H9 (cell line): ENCODE measurements at regions not wholly inside any gene's neighbourhood (a gene's known extent, or its start where the extent isn't known, plus 50 kb on each side); places are given as distances from the start of the nearest gene placed in this dataset.

Source experiments
- DNase-seq: peaks from one replicate; pipeline ENCODE4 v3.0.0-alpha.2; 2017
- H2AFZ ChIP-seq: one replicate; pipeline ENCODE4 v1.6.1; 2013; ENCODE audit warnings: mild to moderate bottlenecking, low read length, control low read depth, moderate library complexity
- H2AK5ac ChIP-seq: 2 replicates; pipeline ENCODE4 v1.6.1; 2013; ENCODE audit warnings: low read length, control low read depth, mixed read lengths; ENCODE audit not compliant: insufficient read length
- H2BK120ac ChIP-seq: one replicate; pipeline ENCODE4 v1.6.1; 2013; ENCODE audit warnings: low read depth, mild to moderate bottlenecking, low read length, control low read depth, inconsistent platforms; ENCODE audit not compliant: poor library complexity, severe bottlenecking
- H2BK12ac ChIP-seq: 2 replicates; pipeline ENCODE4 v1.6.1; 2013; ENCODE audit warnings: low read length, control low read depth, mixed read lengths, low read depth; ENCODE audit not compliant: insufficient read length
- H2BK15ac ChIP-seq: 2 replicates; pipeline ENCODE4 v1.6.1; 2013; ENCODE audit warnings: low read depth, low read length, control low read depth
- H2BK20ac ChIP-seq: one replicate; pipeline ENCODE4 v1.6.1; 2013; ENCODE audit warnings: low read depth, mild to moderate bottlenecking, low read length, control low read depth, inconsistent platforms; ENCODE audit not compliant: poor library complexity, severe bottlenecking
- H2BK5ac ChIP-seq: 2 replicates; pipeline ENCODE4 v1.6.1; 2013; ENCODE audit warnings: low read length, control low read depth, mixed read lengths; ENCODE audit not compliant: insufficient read length
- H3K14ac ChIP-seq: 2 replicates; pipeline ENCODE4 v1.6.1; 2013; ENCODE audit warnings: low read length, control low read depth; ENCODE audit not compliant: insufficient read depth
- H3K18ac ChIP-seq: 2 replicates; pipeline ENCODE4 v1.6.1; 2013; ENCODE audit warnings: low read depth, mild to moderate bottlenecking, mixed read lengths, low read length, control low read depth; ENCODE audit not compliant: insufficient read length
- H3K23ac ChIP-seq: 2 replicates; pipeline ENCODE4 v1.6.1; 2013; ENCODE audit warnings: low read length, control low read depth, mixed read lengths, low read depth; ENCODE audit not compliant: insufficient read length
- H3K23me2 ChIP-seq: 2 replicates; pipeline ENCODE4 v1.6.1; 2013; ENCODE audit warnings: low read depth, mild to moderate bottlenecking, mixed read lengths, low read length, control low read depth; ENCODE audit not compliant: insufficient read length, poor library complexity, severe bottlenecking
- H3K27ac ChIP-seq: 2 replicates; pipeline ENCODE4 v1.5.1; 2013; ENCODE audit warnings: low read length, control low read depth, mixed read lengths, low read depth; ENCODE audit not compliant: insufficient read length
- H3K27me3 ChIP-seq: 2 replicates; pipeline ENCODE4 v1.6.1; 2013; ENCODE audit warnings: low read length, control low read depth, inconsistent platforms; ENCODE audit not compliant: insufficient read depth
- H3K4ac ChIP-seq: 2 replicates; pipeline ENCODE4 v1.6.1; 2013; ENCODE audit warnings: low read depth, mild to moderate bottlenecking, control low read depth, inconsistent platforms, low read length, moderate library complexity
- H3K4me1 ChIP-seq: 2 replicates; pipeline ENCODE4 v1.6.1; 2013; ENCODE audit warnings: low read length, control low read depth, inconsistent platforms; ENCODE audit not compliant: insufficient read depth
- H3K4me2 ChIP-seq: 2 replicates; pipeline ENCODE4 v1.6.1; 2013; ENCODE audit warnings: low read length, control low read depth, mixed read lengths; ENCODE audit not compliant: insufficient read length, insufficient read depth
- H3K56ac ChIP-seq: 2 replicates; pipeline ENCODE4 v1.6.1; 2013; ENCODE audit warnings: low read depth, mild to moderate bottlenecking, mixed read lengths, low read length, control low read depth; ENCODE audit not compliant: insufficient read length
- H3K79me1 ChIP-seq: 2 replicates; pipeline ENCODE4 v1.6.1; 2013; ENCODE audit warnings: low read depth, mild to moderate bottlenecking, moderate library complexity, low read length, control low read depth, inconsistent platforms; ENCODE audit not compliant: insufficient read depth, poor library complexity, severe bottlenecking
- H3K79me2 ChIP-seq: 2 replicates; pipeline ENCODE4 v1.6.1; 2013; ENCODE audit warnings: low read length, control low read depth, inconsistent platforms; ENCODE audit not compliant: insufficient read depth
- H3K9ac ChIP-seq: 2 replicates; pipeline ENCODE4 v1.6.1; 2013; ENCODE audit warnings: low read length, control low read depth, mixed read lengths; ENCODE audit not compliant: insufficient read length; ENCODE audit errors: extremely low read depth
- H3K9me3 ChIP-seq: one replicate; pipeline ENCODE4 v1.6.1; 2013; ENCODE audit warnings: low read depth, low read length, inconsistent platforms; ENCODE audit not compliant: control insufficient read depth
- H3T11ph ChIP-seq: one replicate; pipeline ENCODE4 v1.6.1; 2013; ENCODE audit warnings: mild to moderate bottlenecking, low read length, control low read depth, inconsistent platforms
- H4K20me1 ChIP-seq: one replicate; pipeline ENCODE4 v1.6.1; 2013; ENCODE audit not compliant: control insufficient read depth, insufficient read length, insufficient read depth
- H4K5ac ChIP-seq: 2 replicates; pipeline ENCODE4 v1.6.1; 2013; ENCODE audit warnings: low read depth, mild to moderate bottlenecking, mixed read lengths, low read length, control low read depth; ENCODE audit not compliant: insufficient read length
- H4K8ac ChIP-seq: replicated peaks from 2 replicates; pipeline ENCODE4 v1.6.1; 2013; ENCODE audit warnings: low read length, control low read depth, mixed read lengths, low read depth; ENCODE audit not compliant: insufficient read length
- H4K91ac ChIP-seq: 2 replicates; pipeline ENCODE4 v1.6.1; 2013; ENCODE audit warnings: low read depth, mild to moderate bottlenecking, moderate library complexity, mixed read lengths, low read length, control low read depth; ENCODE audit not compliant: insufficient read length
- H3K27ac Mint-ChIP-seq, 3 experiments: 2 replicates in 2 of 3; 3 replicates in 1 of 3; pipeline ENCODE4 v1.8.0; 2020 to 2021; ENCODE audit warnings: mixed read lengths in 3 of 3, mild to moderate bottlenecking in 1 of 3, moderate library complexity in 1 of 3
- H3K27me3 Mint-ChIP-seq: 2 replicates; pipeline ENCODE4 v1.8.0; 2021; ENCODE audit warnings: low read depth, mild to moderate bottlenecking, moderate library complexity, mixed read lengths
- H3K36me3 Mint-ChIP-seq, 3 experiments: 2 replicates in 2 of 3; 3 replicates in 1 of 3; pipeline ENCODE4 v1.8.0; 2020 to 2021; ENCODE audit warnings: low read depth in 3 of 3, mixed read lengths in 3 of 3; ENCODE audit not compliant: insufficient read depth in 1 of 3
- H3K4me1 Mint-ChIP-seq, 2 experiments: 2 replicates each; pipeline ENCODE4 v1.8.0; 2020; ENCODE audit warnings: mixed read lengths in 2 of 2
- H3K4me3 Mint-ChIP-seq, 2 experiments: 2 replicates in 1 of 2; 3 replicates in 1 of 2; pipeline ENCODE4 v1.8.0; 2020 to 2021; ENCODE audit warnings: mild to moderate bottlenecking in 2 of 2, mixed read lengths in 2 of 2, moderate library complexity in 1 of 2
- H3K9me3 Mint-ChIP-seq, 2 experiments: 2 replicates in 1 of 2; 3 replicates in 1 of 2; pipeline ENCODE4 v1.8.0; 2020; ENCODE audit warnings: mild to moderate bottlenecking in 2 of 2, mixed read lengths in 2 of 2, moderate library complexity in 1 of 2
- WGBS: extraction: QIAGEN DNeasy Blood & Tissue Kit; methylation state at CpG from one replicate; pipeline ENCODE4 v1.1.7; 2013; ENCODE audit warnings: missing lambda C conversion rate, low lambda C conversion rate, mixed read lengths; ENCODE audit not compliant: insufficient read length; ENCODE audit errors: extremely low coverage; 5-methylcytosine and 5-hydroxymethylcytosine counted together
- TF ChIP-seq, protein P1 (sequence below): fragments of 200-600 bp; sonication (generic); conservative IDR thresholded peaks from 3 replicates; pipeline ENCODE4 v1.8.0; 2021; ENCODE audit warnings: antibody characterized with exemption, mild to moderate bottlenecking

DNA sequence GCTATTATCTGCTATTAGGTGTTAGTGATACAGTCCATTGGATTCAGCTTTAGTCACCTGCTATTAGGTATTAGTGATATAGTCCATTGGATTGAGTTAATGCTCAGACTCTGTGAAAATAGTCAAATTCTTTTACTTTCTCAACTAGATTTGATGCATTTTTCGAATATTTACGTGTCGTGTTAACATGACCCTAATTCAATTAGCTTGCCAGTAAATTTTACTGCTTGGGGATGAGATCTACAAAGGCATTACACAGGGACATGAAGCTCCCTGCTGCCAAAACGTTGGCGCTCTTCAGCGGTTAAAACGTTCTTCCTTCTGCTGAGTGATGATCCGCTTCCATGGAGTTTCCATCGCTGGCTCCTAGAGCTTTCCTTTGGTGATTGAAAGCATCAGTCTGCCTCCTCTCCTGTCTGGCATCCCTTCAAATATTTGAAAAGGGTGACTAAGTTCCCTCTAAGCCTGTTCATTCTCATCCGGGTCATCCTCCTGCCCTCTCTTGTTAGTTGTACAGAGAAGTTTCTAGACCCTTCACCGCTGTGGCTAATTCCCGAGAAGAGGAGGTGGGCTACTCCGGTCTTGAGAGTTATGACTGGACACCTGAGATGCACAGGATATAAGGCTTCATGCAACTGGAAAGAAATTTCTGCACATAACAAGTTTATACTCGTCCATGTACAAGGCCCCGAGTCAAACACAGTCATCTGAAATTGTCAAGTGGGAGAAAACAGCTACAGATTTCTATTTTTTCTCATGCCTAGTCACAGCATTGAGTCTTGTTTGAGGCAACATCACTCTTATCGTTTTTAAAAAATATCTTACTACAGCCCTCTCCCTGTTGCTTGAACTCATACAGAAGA is 254.0 kb downstream of the KLF6 start:
- H3K27me3 Mint-ChIP-seq, result no peaks in the 10 kb centered on the region
- Histone ChIP-seq H3K18ac (no peak overlapping the region), H2BK15ac (no peak overlapping the region), H2BK12ac (no peak overlapping the region), H3K23ac (no peak overlapping the region), H2BK20ac (no peak overlapping the region), H4K8ac (no peak overlapping the region), H3K9ac (no peak overlapping the region), H3K79me1 (no peaks in the 10 kb centered on the region), H3K14ac (no peak overlapping the region), H3K4ac (no peak overlapping the region), H2BK120ac (no peak overlapping the region), H3K4me1 (no peaks in the 10 kb centered on the region), H3K9me3 (no peaks in the 10 kb centered on the region), H3K4me2 (no peak overlapping the region), H2AK5ac (no peak overlapping the region), H4K20me1 (no peaks in the 10 kb centered on the region), H3K79me2 (no peaks in the 10 kb centered on the region), H3T11ph (no peak overlapping the region), H2BK5ac (no peak overlapping the region), H4K5ac (no peak overlapping the region), H2AFZ (no peak overlapping the region), H3K27ac (no peak overlapping the region), H4K91ac (no peak overlapping the region), H3K27me3 (no peaks in the 10 kb centered on the region), H3K23me2 (no peaks in the 10 kb centered on the region), H3K56ac (no peak overlapping the region)
- H3K9me3 Mint-ChIP-seq, result no peaks in the 10 kb centered on the region; a peak in 1 of 5 replicates
- H3K4me3 Mint-ChIP-seq, result no peak overlapping the region
- TF ChIP-seq, protein P1, sequence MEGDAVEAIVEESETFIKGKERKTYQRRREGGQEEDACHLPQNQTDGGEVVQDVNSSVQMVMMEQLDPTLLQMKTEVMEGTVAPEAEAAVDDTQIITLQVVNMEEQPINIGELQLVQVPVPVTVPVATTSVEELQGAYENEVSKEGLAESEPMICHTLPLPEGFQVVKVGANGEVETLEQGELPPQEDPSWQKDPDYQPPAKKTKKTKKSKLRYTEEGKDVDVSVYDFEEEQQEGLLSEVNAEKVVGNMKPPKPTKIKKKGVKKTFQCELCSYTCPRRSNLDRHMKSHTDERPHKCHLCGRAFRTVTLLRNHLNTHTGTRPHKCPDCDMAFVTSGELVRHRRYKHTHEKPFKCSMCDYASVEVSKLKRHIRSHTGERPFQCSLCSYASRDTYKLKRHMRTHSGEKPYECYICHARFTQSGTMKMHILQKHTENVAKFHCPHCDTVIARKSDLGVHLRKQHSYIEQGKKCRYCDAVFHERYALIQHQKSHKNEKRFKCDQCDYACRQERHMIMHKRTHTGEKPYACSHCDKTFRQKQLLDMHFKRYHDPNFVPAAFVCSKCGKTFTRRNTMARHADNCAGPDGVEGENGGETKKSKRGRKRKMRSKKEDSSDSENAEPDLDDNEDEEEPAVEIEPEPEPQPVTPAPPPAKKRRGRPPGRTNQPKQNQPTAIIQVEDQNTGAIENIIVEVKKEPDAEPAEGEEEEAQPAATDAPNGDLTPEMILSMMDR, result no peak
- H3K36me3 Mint-ChIP-seq, result no peaks in the 10 kb centered on the region; a peak in 1 of 7 replicates
- no peak overlapping the region for H3K27ac Mint-ChIP-seq
- H3K4me1 Mint-ChIP-seq, result 0 out of 4 replicates have a peak, but pooled peaks cover 0 to 3% of the 10 kb centered on the region in 2 experiments
- no peak for DNase-seq
- no CpG with 5 or more reads among the region's 16 CpGs for WGBS
